ENCODE measurements at regions not wholly inside any gene's neighbourhood (a gene's known extent, or its start where the extent isn't known, plus 50 kb on each side); places are given as distances from the start of the nearest gene placed in this dataset.

DNA sequence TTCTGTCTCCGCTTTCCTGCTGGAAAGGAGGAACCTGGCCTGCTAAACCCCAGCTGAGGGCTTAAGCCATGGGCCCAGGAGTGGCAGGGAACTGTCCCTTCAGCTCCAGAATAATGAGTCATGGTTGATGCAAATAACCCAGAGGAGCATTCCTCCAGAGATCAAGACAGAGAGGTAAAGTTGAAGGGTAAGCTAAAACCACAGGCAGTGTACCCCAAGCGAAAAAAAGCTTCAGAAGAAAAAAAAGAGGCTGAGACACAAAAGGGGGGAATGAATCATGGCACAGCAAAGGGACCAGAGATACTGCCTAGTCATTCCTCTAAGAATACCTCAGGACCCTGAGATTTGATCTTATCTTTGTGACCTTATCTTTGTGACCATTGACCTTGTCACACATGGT, 199.5 kb upstream of the TAS2R1 start:
- H3K4me1 ChIP-seq (ENCODE audit: control insufficient read depth, insufficient read depth, low read length): no peaks in the 10 kb centered on the region
- H3K27ac ChIP-seq (ENCODE audit: extremely low read depth, low read depth, low read length): no peak overlapping the region
- no peaks in the 10 kb centered on the region for H3K9me3 ChIP-seq (ENCODE audit: control insufficient read depth, insufficient read depth, low read depth, low read length)
- TF ChIP-seq ZNF416 (tag by site-specific recombination; IDR thresholded peaks at IDR 0.05): no peak
- H3K4me3 ChIP-seq (ENCODE audit: low read depth, low read length): no peak overlapping the region
- no peaks in the 10 kb centered on the region for H3K36me3 ChIP-seq (ENCODE audit: control insufficient read depth in 2 of 2, insufficient read depth in 1 of 2, low read length in 2 of 2)
- POLR2A ChIA-PET: no interaction called here
- CTCF ChIA-PET: interaction anchor here (0.6 to 0.9 kb wide), 2 partner anchors 16 to 29 kb away, joined by 4 to 5 read pairs; no protein-coding TSS in a partner anchor

DNA sequence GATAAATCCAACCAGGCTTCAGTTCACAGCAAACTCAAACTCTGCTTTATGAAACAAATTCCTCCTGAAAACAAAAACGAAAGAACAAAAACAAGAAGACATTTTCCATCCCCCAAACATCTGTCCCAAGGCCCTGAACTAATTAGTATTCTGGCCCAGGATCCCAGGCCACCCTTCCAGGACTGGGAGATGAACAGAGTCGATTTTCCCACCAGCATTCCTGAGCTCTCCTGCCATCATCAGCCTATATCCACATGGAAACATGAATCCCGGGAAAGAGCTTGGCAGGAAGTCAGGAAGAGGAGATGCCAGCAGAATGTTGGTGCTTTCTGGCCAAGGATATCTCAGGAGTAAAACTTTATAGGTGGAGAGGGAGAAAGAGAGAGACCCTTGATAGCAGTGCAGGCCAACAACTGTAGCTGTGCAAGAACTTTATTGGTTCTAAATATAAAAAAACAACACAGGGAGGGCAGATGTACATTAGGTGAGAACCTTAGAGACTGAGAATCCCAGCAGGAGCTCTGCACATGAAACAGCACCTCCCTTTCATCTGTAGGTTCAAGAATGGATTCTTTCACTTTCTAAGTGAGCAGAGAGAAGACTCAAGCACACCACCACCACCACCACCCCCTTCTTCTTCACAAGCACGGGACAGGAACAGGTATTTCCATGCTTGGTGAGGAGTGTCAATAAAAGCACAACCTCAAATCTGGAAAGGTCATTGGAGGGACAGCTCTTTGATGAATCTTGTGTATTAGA, 190.7 kb upstream of the TAS2R1 start:
- CTCF ChIA-PET: no interaction called here
- TF ChIP-seq ZNF2 (tag by site-specific recombination; IDR thresholded peaks at IDR 0.05): no peak
- TF ChIP-seq ZNF223 (tag by site-specific recombination; IDR thresholded peaks at IDR 0.05): no peak
- no peak for TF ChIP-seq ZNF830 (tag by site-specific recombination; IDR thresholded peaks at IDR 0.05; ENCODE audit: low read depth)
- no peak for TF ChIP-seq GFI1B (tag by site-specific recombination; IDR thresholded peaks at IDR 0.05)
- no peak for TF ChIP-seq ZNF610 (tag by site-specific recombination; IDR thresholded peaks at IDR 0.05; ENCODE audit: borderline replicate concordance)
- no peak for TF ChIP-seq KLF7 (tag by site-specific recombination; IDR thresholded peaks at IDR 0.05; ENCODE audit: borderline replicate concordance)
- TF ChIP-seq ZNF645 (tag by site-specific recombination; IDR thresholded peaks at IDR 0.05): no peak
- TF ChIP-seq, protein P1, sequence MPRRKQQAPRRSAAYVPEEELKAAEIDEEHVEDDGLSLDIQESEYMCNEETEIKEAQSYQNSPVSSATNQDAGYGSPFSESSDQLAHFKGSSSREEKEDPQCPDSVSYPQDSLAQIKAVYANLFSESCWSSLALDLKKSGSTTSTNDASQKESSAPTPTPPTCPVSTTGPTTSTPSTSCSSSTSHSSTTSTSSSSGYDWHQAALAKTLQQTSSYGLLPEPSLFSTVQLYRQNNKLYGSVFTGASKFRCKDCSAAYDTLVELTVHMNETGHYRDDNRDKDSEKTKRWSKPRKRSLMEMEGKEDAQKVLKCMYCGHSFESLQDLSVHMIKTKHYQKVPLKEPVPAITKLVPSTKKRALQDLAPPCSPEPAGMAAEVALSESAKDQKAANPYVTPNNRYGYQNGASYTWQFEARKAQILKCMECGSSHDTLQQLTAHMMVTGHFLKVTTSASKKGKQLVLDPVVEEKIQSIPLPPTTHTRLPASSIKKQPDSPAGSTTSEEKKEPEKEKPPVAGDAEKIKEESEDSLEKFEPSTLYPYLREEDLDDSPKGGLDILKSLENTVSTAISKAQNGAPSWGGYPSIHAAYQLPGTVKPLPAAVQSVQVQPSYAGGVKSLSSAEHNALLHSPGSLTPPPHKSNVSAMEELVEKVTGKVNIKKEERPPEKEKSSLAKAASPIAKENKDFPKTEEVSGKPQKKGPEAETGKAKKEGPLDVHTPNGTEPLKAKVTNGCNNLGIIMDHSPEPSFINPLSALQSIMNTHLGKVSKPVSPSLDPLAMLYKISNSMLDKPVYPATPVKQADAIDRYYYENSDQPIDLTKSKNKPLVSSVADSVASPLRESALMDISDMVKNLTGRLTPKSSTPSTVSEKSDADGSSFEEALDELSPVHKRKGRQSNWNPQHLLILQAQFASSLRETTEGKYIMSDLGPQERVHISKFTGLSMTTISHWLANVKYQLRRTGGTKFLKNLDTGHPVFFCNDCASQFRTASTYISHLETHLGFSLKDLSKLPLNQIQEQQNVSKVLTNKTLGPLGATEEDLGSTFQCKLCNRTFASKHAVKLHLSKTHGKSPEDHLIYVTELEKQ (tag by site-specific recombination; IDR thresholded peaks at IDR 0.05; ENCODE audit: borderline replicate concordance): no peak
- TF ChIP-seq ZNF366 (tag by site-specific recombination; conservative IDR thresholded peaks at IDR 0.05): no peak
- no peak for TF ChIP-seq ZNF677 (tag by site-specific recombination; IDR thresholded peaks at IDR 0.05)
- TF ChIP-seq ZNF654 (tag by site-specific recombination; IDR thresholded peaks at IDR 0.05; ENCODE audit: low read depth): no peak
- no peak for TF ChIP-seq MZF1 (tag by site-specific recombination; IDR thresholded peaks at IDR 0.05; ENCODE audit: borderline replicate concordance)
- no peak for TF ChIP-seq ZIC2 (tag by site-specific recombination; IDR thresholded peaks at IDR 0.05)
- TF ChIP-seq ZNF510 (tag by site-specific recombination; IDR thresholded peaks at IDR 0.05; ENCODE audit: insufficient replicate concordance): no peak
- no peak for TF ChIP-seq MEIS1 (CRISPR knock-in tag; IDR thresholded peaks at IDR 0.05; ENCODE audit: borderline replicate concordance)
- TF ChIP-seq SCRT1 (tag by site-specific recombination; IDR thresholded peaks at IDR 0.05; ENCODE audit: borderline replicate concordance): no peak
- no peak for TF ChIP-seq ZNF600 (tag by site-specific recombination; IDR thresholded peaks at IDR 0.05)
- TF ChIP-seq, protein P2, sequence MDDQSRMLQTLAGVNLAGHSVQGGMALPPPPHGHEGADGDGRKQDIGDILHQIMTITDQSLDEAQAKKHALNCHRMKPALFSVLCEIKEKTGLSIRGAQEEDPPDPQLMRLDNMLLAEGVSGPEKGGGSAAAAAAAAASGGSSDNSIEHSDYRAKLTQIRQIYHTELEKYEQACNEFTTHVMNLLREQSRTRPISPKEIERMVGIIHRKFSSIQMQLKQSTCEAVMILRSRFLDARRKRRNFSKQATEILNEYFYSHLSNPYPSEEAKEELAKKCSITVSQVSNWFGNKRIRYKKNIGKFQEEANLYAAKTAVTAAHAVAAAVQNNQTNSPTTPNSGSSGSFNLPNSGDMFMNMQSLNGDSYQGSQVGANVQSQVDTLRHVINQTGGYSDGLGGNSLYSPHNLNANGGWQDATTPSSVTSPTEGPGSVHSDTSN (CRISPR knock-in tag; IDR thresholded peaks at IDR 0.05): no peak
- no peak for TF ChIP-seq ZNF701 (tag by site-specific recombination; IDR thresholded peaks at IDR 0.05)
- no peaks in the 10 kb centered on the region for H3K9me3 ChIP-seq (ENCODE audit: control insufficient read depth, insufficient read depth, low read depth, low read length)

More for the DNA sequence above, 190.7 kb upstream of the TAS2R1 start:
- no peaks in the 10 kb centered on the region for H3K4me1 ChIP-seq (ENCODE audit: control insufficient read depth, insufficient read depth, low read length)
- no peak overlapping the region for H3K27ac ChIP-seq (ENCODE audit: extremely low read depth, low read depth, low read length)
- no peak overlapping the region for H3K4me3 ChIP-seq (ENCODE audit: low read depth, low read length)
- POLR2A ChIA-PET: no interaction called here
- no peaks in the 10 kb centered on the region for H3K36me3 ChIP-seq (ENCODE audit: control insufficient read depth in 2 of 2, insufficient read depth in 1 of 2, low read length in 2 of 2)

Data from HEK293 (cell line).